Right lobe of liver (tissue), 4 donors: ENCODE measurements at regions not wholly inside any gene's neighbourhood (a gene's known extent, or its start where the extent isn't known, plus 50 kb on each side); places are given as distances from the start of the nearest gene placed in this dataset.

Source experiments
- CTCF ChIP-seq, 4 donors: fragments of 200-600 bp in 3 of 4; fragments of 450-650 bp in 1 of 4; IDR thresholded peaks; one replicate each; pipeline versions ENCODE4 v1.5.1 to v1.8.0; 2016 to 2022; ENCODE audit warnings: antibody characterized with exemption in 4 of 4, mild to moderate bottlenecking in 2 of 4
- POLR2A ChIP-seq: fragments of 450-650 bp; IDR thresholded peaks from one replicate; pipeline ENCODE4 v1.6.1; 2017; ENCODE audit warnings: antibody characterized with exemption, mild to moderate bottlenecking
- donor health status: DM: no; HTN: no; CAD: no.
- donor health status: DM: no; HTN: no; CAD: no.
- donor health status: DM: no; HTN: yes; CAD: no.

GRCh38 chr16:64051824-64052223, 1070.0 kb downstream of the CDH11 start:
- TF ChIP-seq CTCF (IDR thresholded peaks at IDR 0.05) (peak; percentile 11 to 35 (median 21)), POLR2A (no peak)
